Heart right ventricle (tissue), 16 donors: ENCODE measurements at regions not wholly inside any gene's neighbourhood (a gene's known extent, or its start where the extent isn't known, plus 50 kb on each side); places are given as distances from the start of the nearest gene placed in this dataset.

Source experiments
- ATAC-seq, 8 donors: fragments of 200-7000 bp; cut with Tn5 transposase; one replicate each; pipeline ENCODE4 v1.9.1; 2020; ENCODE audit warnings: mild to moderate bottlenecking in 8 of 8, moderate library complexity in 8 of 8, moderate number of reproducible peaks in 1 of 8
- DNase-seq, 2 donors: peaks; one replicate each; pipeline ENCODE4 v3.0.0-alpha.2; 2020
- H3K27ac ChIP-seq, 10 donors: fragments of 200-600 bp; sonication (generic) in 2 of 10; one replicate each; pipeline versions ENCODE4 v1.5.0 to v1.8.0; 2020 to 2022; ENCODE audit warnings: mild to moderate bottlenecking in 3 of 10
- H3K27me3 ChIP-seq, 7 donors: fragments of 200-600 bp; one replicate each; pipeline ENCODE4 v1.8.0; 2021 to 2022; ENCODE audit warnings: mild to moderate bottlenecking in 2 of 7
- H3K36me3 ChIP-seq, 9 donors: fragments of 200-600 bp; sonication (generic) in 1 of 9; one replicate each; pipeline versions ENCODE4 v1.5.0 to v1.8.0; 2020 to 2022; ENCODE audit warnings: mild to moderate bottlenecking in 2 of 9
- H3K4me1 ChIP-seq, 9 donors: fragments of 200-600 bp; sonication (generic) in 1 of 9; one replicate each; pipeline versions ENCODE4 v1.5.0 to v1.8.0; 2020 to 2022; ENCODE audit warnings: mild to moderate bottlenecking in 4 of 9
- H3K4me3 ChIP-seq, 10 donors: fragments of 200-600 bp; sonication (generic) in 2 of 10; one replicate each; pipeline versions ENCODE4 v1.5.0 to v1.8.0; 2020 to 2022; ENCODE audit warnings: mild to moderate bottlenecking in 7 of 10, moderate library complexity in 2 of 10
- H3K9me3 ChIP-seq, 11 donors: fragments of 200-600 bp in 10 of 11; sonication (generic) in 2 of 11; one replicate each; pipeline versions ENCODE4 v1.5.0 to v1.8.0; 2013 to 2022; ENCODE audit warnings: mild to moderate bottlenecking in 2 of 11, control low read depth in 1 of 11, moderate library complexity in 1 of 11
- WGBS, 2 donors: extraction: QIAGEN DNeasy Blood & Tissue Kit; methylation state at CpG; one replicate each; pipeline ENCODE4 v1.1.7; 2013; ENCODE audit warnings: inconsistent platforms in 1 of 2; 5-methylcytosine and 5-hydroxymethylcytosine counted together
- intact Hi-C, 10 donors: fragments of 100-400 bp; cut with DNase I; formaldehyde crosslinking; loops; one replicate each; pipeline versions ENCODE4 v1.11.1 to v1.14.2; 2022
- TF ChIP-seq, protein P1 (sequence below), 9 donors: fragments of 200-600 bp; sonication (generic) in 2 of 9; IDR thresholded peaks; one replicate each; pipeline versions ENCODE4 v1.5.0 to v1.8.0; 2021 to 2022; ENCODE audit warnings: antibody characterized with exemption in 9 of 9, mild to moderate bottlenecking in 5 of 9, moderate library complexity in 1 of 9
- donor health status: Arrhythmogenic right ventricular cardiomyopathy.
- donor health status: ischemic (EF 13 %, LVEDD 7.1; RV severe dilation, severe dysfunction).
- donor health status: healthy with polysubstance abuse.
- donor health status: DM: no; HTN: yes; CAD: no.
- donor health status: DM: no; HTN: no; CAD: no.
- donor health status: ischemic (EF 25% LVEDD 6.9; RV normal size, moderate dysfunction).
- donor health status: ischemic (EF 25% LVEDD 5.7; RV mildly dilated, moderate dysfunction).
- donor health status: healthy.
- donor health status: DM: yes; HTN: yes; CAD: no.
- donor health status: Ischemic cardiomyopathy.
- donor health status: ischemic (EF 35%, LVEDD 5.7; RV mildly dilated, moderate dysfunction).
- donor health status: nonischemic (EF 11% LVEDD 7.7; RV severe dilation, severe dysfunction).
- donor health status: DM: yes; HTN: yes; CAD: no.
- donor health status: PGD.
- donor health status: ischemic (EF 29% LVEDD 5.4; RV normal size, mild dysfunction).
- donor health status: nonischemic (EF 23%, LVEDD 6.1; RV moderate dilation, normal function).

DNA sequence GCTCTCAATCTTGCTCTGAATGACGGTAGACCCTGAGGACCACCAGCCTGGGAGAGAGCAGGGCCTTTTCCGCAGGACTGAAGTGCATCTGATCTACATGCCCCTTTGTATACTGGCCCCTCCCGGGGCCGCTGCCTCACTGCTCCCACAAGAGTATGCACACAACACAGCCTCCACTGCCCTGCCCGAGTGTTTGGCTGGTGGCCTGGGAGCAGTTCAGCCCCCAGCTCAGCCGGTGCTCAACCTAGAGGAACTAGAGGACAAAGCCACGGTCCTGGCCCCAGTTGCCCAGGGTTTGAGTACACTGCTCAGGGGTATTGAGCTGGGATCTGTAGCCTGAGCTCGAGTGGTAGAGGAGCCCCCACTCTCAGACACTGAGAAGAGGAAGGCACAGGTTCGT is 118.9 kb upstream of the CAB39 start:
- Histone ChIP-seq H3K36me3 (no peaks in the 10 kb centered on the region), H3K27ac (no peak overlapping the region), H3K4me3 (no peak overlapping the region), H3K27me3 (peaks cover 0 to 8% (median 0%) of the 10 kb centered on the region in 7 donors), H3K4me1 (peaks cover 0 to 3% (median 0%) of the 10 kb centered on the region in 9 donors), H3K9me3 (peaks cover 0 to 2% (median 0%) of the 10 kb centered on the region in 11 donors)
- 89 to 90% methylated on average over 9 of the region's 9 CpGs for WGBS, 2 donors
- TF ChIP-seq, protein P1, sequence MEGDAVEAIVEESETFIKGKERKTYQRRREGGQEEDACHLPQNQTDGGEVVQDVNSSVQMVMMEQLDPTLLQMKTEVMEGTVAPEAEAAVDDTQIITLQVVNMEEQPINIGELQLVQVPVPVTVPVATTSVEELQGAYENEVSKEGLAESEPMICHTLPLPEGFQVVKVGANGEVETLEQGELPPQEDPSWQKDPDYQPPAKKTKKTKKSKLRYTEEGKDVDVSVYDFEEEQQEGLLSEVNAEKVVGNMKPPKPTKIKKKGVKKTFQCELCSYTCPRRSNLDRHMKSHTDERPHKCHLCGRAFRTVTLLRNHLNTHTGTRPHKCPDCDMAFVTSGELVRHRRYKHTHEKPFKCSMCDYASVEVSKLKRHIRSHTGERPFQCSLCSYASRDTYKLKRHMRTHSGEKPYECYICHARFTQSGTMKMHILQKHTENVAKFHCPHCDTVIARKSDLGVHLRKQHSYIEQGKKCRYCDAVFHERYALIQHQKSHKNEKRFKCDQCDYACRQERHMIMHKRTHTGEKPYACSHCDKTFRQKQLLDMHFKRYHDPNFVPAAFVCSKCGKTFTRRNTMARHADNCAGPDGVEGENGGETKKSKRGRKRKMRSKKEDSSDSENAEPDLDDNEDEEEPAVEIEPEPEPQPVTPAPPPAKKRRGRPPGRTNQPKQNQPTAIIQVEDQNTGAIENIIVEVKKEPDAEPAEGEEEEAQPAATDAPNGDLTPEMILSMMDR (IDR thresholded peaks at IDR 0.05) = no peak
- ATAC-seq = no peak
- DNase-seq = no peak
- intact Hi-C loops = no loop called here

DNA sequence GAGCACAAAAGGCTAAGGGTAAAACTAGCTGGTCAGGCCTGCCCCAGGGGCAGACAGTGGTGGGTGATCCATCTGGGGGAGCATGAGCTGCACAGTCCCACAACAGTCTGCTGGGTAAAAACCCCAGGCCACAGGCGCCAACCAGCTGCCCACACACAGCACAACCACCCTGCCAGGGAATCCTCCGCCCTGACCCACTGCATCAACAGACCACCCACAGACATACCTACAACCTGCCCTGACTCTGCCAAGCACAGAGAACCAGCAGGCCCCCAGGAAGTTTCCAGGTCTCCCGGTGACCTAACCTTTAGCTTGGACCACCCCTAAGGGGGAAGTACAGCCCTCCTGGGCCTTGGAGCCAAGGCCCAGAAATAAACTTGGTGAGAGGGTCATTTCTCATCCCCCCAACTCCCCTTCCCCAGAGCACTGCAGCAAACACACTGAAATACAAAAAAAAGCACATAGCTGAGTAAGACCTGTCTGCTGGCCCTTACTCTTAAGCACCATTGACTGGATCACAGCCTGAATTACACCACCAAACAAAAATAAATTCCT is 118.3 kb upstream of the CAB39 start:
- DNase-seq (no peak), ATAC-seq (no peak)
- no peak overlapping the region for H3K4me3 ChIP-seq
- TF ChIP-seq, protein P1 (IDR thresholded peaks at IDR 0.05) = no peak
- WGBS, 2 donors = 93 to 97% methylated on average over 3 of the region's 3 CpGs
- no peak overlapping the region for H3K27ac ChIP-seq
- intact Hi-C loops = no loop called here
- H3K27me3 ChIP-seq = peaks cover 0 to 8% (median 0%) of the 10 kb centered on the region in 7 donors
- no peaks in the 10 kb centered on the region for H3K36me3 ChIP-seq
- H3K4me1 ChIP-seq = peaks cover 0 to 2% (median 0%) of the 10 kb centered on the region in 9 donors
- H3K9me3 ChIP-seq = peaks cover 0 to 4% (median 0%) of the 10 kb centered on the region in 11 donors

DNA sequence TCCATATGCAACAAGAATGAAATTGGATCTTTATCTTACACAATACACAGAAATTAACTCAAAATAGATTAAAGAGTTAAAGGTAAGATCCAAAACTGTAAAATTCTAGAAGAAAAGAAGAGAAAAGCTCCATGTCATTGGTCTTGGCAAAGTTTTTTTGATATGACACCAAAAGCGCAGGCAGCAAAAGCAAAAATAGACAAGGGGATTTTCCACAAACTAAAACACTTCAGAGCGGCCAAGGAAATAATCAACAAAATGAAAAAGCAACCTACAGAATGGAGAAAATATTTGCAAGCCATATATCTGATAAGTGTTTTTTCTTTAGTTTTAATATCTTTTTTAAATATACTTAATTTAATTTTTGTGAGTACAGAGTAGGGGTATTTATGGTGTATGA is 112.8 kb upstream of the CAB39 start:
- Histone ChIP-seq H3K9me3 (peaks cover 0 to 4% (median 0%) of the 10 kb centered on the region in 11 donors), H3K36me3 (no peaks in the 10 kb centered on the region), H3K27me3 (peaks cover 0 to 5% (median 0%) of the 10 kb centered on the region in 7 donors), H3K4me1 (peaks cover 0 to 16% (median 0%) of the 10 kb centered on the region in 9 donors), H3K4me3 (no peak overlapping the region), H3K27ac (no peak overlapping the region)
- 90 to 92% methylated on average over 2 of the region's 2 CpGs for WGBS, 2 donors
- intact Hi-C loops = no loop called here
- no peak for DNase-seq
- no peak for ATAC-seq
- TF ChIP-seq, protein P1 (IDR thresholded peaks at IDR 0.05) = no peak

DNA sequence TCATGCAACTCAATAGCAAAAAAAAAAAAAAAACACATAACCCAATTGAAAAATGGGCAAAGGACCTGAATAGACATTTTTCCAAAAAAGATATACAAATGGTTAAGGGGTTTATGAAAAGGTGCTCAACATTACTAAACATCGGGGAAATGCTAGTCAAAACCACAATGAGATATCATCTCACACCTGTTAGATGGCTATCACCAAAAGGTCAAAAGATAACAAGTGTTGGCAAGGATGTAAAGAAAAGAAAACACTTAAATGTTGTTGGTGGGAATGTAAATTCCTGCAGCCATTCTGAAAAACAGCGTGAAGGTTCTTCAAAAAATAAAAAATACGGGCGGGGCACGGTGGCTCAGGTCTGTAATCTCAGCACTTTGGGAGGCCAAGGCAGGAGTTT is 112.4 kb upstream of the CAB39 start:
- Histone ChIP-seq H3K4me3 (no peak overlapping the region), H3K4me1 (peaks cover 0 to 16% (median 0%) of the 10 kb centered on the region in 9 donors), H3K27me3 (peaks cover 0 to 5% (median 0%) of the 10 kb centered on the region in 7 donors), H3K36me3 (no peaks in the 10 kb centered on the region), H3K27ac (no peak overlapping the region), H3K9me3 (peaks cover 0 to 4% (median 0%) of the 10 kb centered on the region in 11 donors)
- ATAC-seq = no peak
- DNase-seq = no peak
- TF ChIP-seq, protein P1 (IDR thresholded peaks at IDR 0.05) = no peak
- WGBS, 2 donors = 63% methylated on average over 5 of the region's 5 CpGs
- intact Hi-C loops = no loop called here
